Gastrocnemius medialis (tissue), 4 donors: ENCODE measurements at regions not wholly inside any gene's neighbourhood (a gene's known extent, or its start where the extent isn't known, plus 50 kb on each side); places are given as distances from the start of the nearest gene placed in this dataset.

Source experiments
- CTCF ChIP-seq, 5 experiments: fragments of 450-650 bp in 3 of 5; fragments of 200-600 bp in 2 of 5; sonication (generic) in 2 of 5; IDR thresholded peaks in 4 of 5; conservative IDR thresholded peaks in 1 of 5; 1 replicate in 4 of 5; 2 replicates in 1 of 5; pipeline ENCODE4 v1.5.1; 2016 to 2019; ENCODE audit warnings: antibody characterized with exemption in 5 of 5, mild to moderate bottlenecking in 3 of 5, moderate library complexity in 3 of 5
- POLR2A ChIP-seq, 2 donors: fragments of 450-650 bp; IDR thresholded peaks; one replicate each; pipeline ENCODE4 v1.6.1; 2017; ENCODE audit warnings: antibody characterized with exemption in 2 of 2, mild to moderate bottlenecking in 2 of 2, moderate library complexity in 2 of 2

DNA sequence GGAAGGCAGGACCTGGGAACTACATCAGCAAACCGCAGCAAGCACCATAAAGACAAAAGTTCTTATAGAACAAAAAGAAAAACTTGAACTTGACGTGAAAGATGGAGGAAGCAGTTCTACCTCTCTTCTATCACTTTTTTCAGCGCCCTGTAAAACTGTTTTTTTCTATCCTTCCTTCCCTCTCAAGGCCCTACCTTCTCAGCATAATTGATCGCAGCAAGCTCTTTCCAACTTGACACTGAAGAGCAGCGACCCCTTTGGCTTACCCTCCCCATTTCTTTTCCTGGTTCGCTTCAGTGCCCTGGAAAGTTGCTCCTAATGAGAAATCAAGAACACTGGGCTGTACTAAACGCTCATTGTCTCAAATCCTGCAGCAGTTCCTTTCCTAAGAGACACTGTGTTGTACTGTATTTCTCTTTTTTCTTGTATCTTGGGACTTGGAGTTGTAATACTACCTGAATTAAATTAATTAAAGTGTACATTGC lies 150.6 kb upstream of the SLC4A4 start:
- TF ChIP-seq POLR2A (IDR thresholded peaks at IDR 0.05) (no peak), CTCF (IDR thresholded peaks at IDR 0.05 in 4 of 5, conservative IDR thresholded peaks at IDR 0.05 in 1 of 5) (no peak)
